IPS-15b (cell line): ENCODE measurements at regions not wholly inside any gene's neighbourhood (a gene's known extent, or its start where the extent isn't known, plus 50 kb on each side); places are given as distances from the start of the nearest gene placed in this dataset.

Source experiments
- H3K27me3 ChIP-seq: one replicate; pipeline ENCODE4 v1.6.1; 2013; ENCODE audit warnings: low read length; ENCODE audit not compliant: control insufficient read depth, insufficient read depth
- H3K36me3 ChIP-seq: one replicate; pipeline ENCODE4 v1.6.1; 2013; ENCODE audit warnings: low read length; ENCODE audit not compliant: control insufficient read depth, insufficient read depth
- H3K4me1 ChIP-seq: one replicate; pipeline ENCODE4 v1.6.1; 2013; ENCODE audit warnings: mild to moderate bottlenecking, low read length; ENCODE audit not compliant: control insufficient read depth, insufficient read depth
- H3K4me3 ChIP-seq: one replicate; pipeline ENCODE4 v1.5.1; 2013; ENCODE audit warnings: low read depth, low read length
- H3K9ac ChIP-seq: one replicate; pipeline ENCODE4 v1.6.1; 2013; ENCODE audit warnings: low read depth, mild to moderate bottlenecking, low read length
- H3K9me3 ChIP-seq: one replicate; pipeline ENCODE4 v1.6.1; 2013; ENCODE audit warnings: mild to moderate bottlenecking, low read length; ENCODE audit not compliant: control insufficient read depth, insufficient read depth

DNA sequence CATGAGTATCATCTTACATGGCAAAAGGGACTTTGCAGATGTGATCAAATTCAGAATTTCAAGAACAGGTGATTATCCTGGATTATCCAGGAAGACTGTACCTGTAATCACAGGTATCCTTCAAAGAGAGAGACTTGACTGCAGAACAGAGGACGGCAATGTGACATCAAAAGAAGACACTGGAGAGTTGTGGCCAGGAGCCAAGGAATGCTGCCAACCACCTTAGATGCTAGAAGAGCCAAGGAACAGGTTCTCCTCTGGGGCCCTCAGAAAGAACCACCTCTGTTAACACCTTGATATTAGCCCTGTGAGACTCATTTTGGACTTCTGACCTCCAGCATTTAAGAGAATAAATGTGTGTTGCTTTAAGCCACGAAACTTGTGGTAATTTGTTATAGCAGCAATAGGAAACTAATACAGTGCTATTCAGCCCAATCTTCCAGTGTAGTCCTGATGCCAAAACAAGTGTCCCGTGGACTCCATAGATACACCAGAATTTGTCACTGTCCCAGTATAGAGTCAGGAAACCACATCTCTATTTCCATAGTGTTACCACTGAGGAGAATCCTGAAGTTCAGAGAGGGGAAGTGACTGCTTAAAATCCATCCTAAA is 330.6 kb upstream of the TLE3 start:
- no peaks in the 10 kb centered on the region for H3K27me3 ChIP-seq
- no peak overlapping the region for H3K9ac ChIP-seq
- no peaks in the 10 kb centered on the region for H3K9me3 ChIP-seq
- no peak overlapping the region for H3K4me3 ChIP-seq
- H3K4me1 ChIP-seq: peaks cover 7% of the 10 kb centered on the region
- no peaks in the 10 kb centered on the region for H3K36me3 ChIP-seq

GRCh38 chr15:70427167-70428120 is 329.7 kb upstream of the TLE3 start:
- Histone ChIP-seq H3K27me3 (no peaks in the 10 kb centered on the region), H3K9ac (no peak overlapping the region), H3K9me3 (no peaks in the 10 kb centered on the region), H3K4me3 (no peak overlapping the region), H3K36me3 (no peaks in the 10 kb centered on the region), H3K4me1 (peaks cover 7% of the 10 kb centered on the region)

- no peak overlapping the region for H3K4me3 ChIP-seq
- no peaks in the 10 kb centered on the region for H3K27me3 ChIP-seq
- H3K9ac ChIP-seq: no peak overlapping the region
- H3K4me1 ChIP-seq: peaks cover 7% of the 10 kb centered on the region
- no peaks in the 10 kb centered on the region for H3K9me3 ChIP-seq
- H3K36me3 ChIP-seq: no peaks in the 10 kb centered on the region
These were observed 328.5 kb upstream of the TLE3 start for GRCh38 chr15:70426096-70426821.

DNA sequence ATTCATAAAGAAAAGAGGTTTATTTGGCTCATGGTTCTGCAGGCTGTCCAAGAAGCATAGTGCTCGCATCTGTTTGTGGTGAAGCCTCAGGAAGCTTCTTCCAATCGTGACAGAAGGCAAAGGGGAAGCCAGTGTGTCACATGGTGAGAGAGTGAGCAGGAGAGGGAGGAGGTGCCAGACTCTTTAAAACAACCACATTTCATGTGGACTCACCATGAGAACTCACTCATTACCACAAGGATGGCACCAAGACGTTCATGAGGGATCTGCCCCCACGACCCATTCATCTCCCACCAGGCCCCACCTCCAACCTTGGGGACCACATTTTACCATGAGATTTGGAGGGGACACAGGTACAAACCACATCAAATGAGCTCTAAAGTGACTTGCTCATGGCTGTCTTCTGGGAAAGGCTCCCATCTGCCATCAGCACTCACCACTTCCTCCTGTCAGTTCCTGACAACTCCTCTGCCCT is 327.3 kb upstream of the TLE3 start:
- Histone ChIP-seq H3K9ac (no peak overlapping the region), H3K36me3 (no peaks in the 10 kb centered on the region), H3K27me3 (no peaks in the 10 kb centered on the region), H3K4me1 (peaks cover 12% of the 10 kb centered on the region), H3K9me3 (no peaks in the 10 kb centered on the region), H3K4me3 (no peak overlapping the region)

DNA sequence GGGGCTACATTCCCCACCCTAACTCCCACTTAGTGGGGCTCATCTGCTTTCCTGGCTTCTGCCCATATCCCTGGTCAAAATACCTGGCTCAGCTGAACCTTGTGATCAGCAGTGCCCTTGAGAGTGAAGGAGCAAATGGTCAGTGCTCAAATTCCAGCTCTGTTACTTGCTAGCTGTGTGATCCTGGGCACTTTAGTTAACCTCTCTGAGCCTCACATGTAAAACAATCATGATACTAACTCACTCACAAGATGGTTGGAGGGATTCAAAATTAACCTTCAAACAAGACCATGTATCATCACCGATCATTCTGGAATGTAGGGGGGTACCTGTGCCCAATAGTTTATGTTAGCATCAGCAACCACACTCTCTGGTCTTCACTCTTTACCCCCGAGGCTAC is 325.6 kb upstream of the TLE3 start:
- H3K36me3 ChIP-seq: no peaks in the 10 kb centered on the region
- no peak overlapping the region for H3K4me3 ChIP-seq
- H3K9ac ChIP-seq: no peak overlapping the region
- no peaks in the 10 kb centered on the region for H3K27me3 ChIP-seq
- no peaks in the 10 kb centered on the region for H3K9me3 ChIP-seq
- H3K4me1 ChIP-seq: peaks cover 12% of the 10 kb centered on the region

DNA sequence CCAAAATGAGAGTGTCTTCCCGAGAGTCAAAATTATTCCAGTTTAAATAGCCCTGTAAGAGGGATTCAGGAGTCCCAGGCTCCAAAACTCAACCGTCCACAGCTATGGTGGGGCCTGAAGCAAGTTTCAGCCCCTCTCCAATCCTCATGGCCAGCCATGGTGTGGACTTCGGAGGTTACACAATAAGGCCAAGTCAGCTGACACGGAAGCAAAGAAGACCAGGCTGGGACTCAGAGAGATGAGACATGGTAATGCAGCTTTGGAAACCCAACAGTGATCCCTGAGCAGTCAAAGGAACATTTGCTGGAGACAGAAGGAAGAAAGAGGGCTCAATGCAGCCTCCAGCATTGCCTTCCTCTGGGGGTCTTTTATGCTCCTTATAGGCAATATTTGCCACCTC is 324.6 kb upstream of the TLE3 start:
- Histone ChIP-seq H3K36me3 (no peaks in the 10 kb centered on the region), H3K9ac (no peak overlapping the region), H3K4me1 (peaks cover 6% of the 10 kb centered on the region), H3K27me3 (no peaks in the 10 kb centered on the region), H3K4me3 (no peak overlapping the region), H3K9me3 (no peaks in the 10 kb centered on the region)

DNA sequence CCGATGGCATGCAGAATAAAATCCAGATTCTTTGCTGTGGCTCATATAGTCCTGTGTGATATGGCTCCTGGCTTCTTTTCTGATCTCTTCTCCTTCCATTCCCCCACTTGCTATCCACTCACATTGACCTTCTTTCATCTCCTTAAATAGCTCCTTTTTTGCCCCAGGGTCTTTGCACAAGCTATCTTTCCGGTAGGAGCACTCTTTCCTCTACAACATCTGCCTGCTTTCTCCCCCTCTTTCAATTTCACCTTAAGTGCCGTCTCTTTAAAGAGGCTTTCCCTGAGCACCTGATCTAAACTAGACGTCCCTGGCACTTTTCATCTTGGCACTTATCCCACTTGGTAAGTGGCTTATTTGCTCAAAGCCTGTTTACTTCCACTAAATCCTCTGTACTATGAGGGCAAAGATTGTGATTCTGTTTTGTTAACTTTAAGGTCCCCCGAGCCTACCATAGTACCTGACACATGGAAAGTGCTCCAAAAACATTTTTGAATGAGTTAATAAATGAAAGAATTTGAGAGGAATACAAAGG is 323.3 kb upstream of the TLE3 start:
- no peaks in the 10 kb centered on the region for H3K36me3 ChIP-seq
- H3K9me3 ChIP-seq: no peaks in the 10 kb centered on the region
- no peak overlapping the region for H3K4me3 ChIP-seq
- peaks cover 5% of the 10 kb centered on the region for H3K4me1 ChIP-seq
- H3K9ac ChIP-seq: no peak overlapping the region
- no peaks in the 10 kb centered on the region for H3K27me3 ChIP-seq

GRCh38 chr15:70420086-70420947 is 322.6 kb upstream of the TLE3 start:
- Histone ChIP-seq H3K4me3 (no peak overlapping the region), H3K36me3 (no peaks in the 10 kb centered on the region), H3K9me3 (no peaks in the 10 kb centered on the region), H3K4me1 (peaks cover 5% of the 10 kb centered on the region), H3K9ac (no peak overlapping the region), H3K27me3 (no peaks in the 10 kb centered on the region)

- peaks cover 5% of the 10 kb centered on the region for H3K4me1 ChIP-seq
- H3K9ac ChIP-seq: no peak overlapping the region
- no peak overlapping the region for H3K4me3 ChIP-seq
- no peaks in the 10 kb centered on the region for H3K36me3 ChIP-seq
- no peaks in the 10 kb centered on the region for H3K9me3 ChIP-seq
- no peaks in the 10 kb centered on the region for H3K27me3 ChIP-seq
These were observed 321.2 kb upstream of the TLE3 start for GRCh38 chr15:70418943-70419342.

DNA sequence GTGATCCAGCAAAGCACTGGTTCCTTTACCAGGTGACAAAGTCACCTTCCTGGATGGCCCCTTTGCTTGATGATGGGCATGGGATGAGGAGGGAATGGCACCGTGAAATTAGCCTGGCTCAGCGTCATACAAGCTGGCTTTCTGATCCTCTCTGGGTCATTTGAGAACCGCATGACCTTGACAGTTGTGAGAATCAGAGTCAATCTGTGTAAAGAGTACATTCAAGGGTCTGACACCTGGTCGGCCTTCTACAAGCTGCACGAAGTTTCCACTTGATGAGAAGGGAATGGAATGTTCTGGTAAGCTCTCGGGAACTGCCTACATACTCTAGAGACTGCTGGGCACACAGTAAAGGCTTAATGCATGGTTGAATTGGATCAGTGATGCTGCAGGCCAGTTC is 319.8 kb upstream of the TLE3 start:
- H3K27me3 ChIP-seq: no peaks in the 10 kb centered on the region
- no peak overlapping the region for H3K9ac ChIP-seq
- no peak overlapping the region for H3K4me3 ChIP-seq
- H3K36me3 ChIP-seq: no peaks in the 10 kb centered on the region
- no peaks in the 10 kb centered on the region for H3K9me3 ChIP-seq
- peaks cover 5% of the 10 kb centered on the region for H3K4me1 ChIP-seq

DNA sequence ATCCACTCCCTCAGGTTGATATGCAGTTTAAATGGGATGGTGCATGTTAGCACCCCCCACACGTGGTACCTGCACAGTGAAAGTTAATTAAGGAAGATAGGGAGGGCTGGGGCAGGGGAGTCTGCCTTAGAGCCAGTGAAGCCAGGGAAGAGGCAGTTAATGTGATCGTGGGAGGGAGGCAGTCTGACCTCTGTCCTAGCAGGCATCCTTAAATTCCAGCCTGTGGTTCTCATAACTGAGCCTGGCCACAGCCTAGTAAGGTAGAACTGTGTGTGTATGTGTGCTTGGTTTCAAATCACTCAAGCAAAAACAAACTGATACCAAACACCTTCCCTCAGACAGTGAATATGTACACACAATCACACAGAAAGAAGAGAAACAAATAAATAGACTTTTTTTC is 319.1 kb upstream of the TLE3 start:
- Histone ChIP-seq H3K36me3 (no peaks in the 10 kb centered on the region), H3K27me3 (no peaks in the 10 kb centered on the region), H3K4me1 (peaks cover 5% of the 10 kb centered on the region)

More for the DNA sequence above, 319.1 kb upstream of the TLE3 start:
- no peak overlapping the region for H3K9ac ChIP-seq
- no peak overlapping the region for H3K4me3 ChIP-seq
- H3K9me3 ChIP-seq: no peaks in the 10 kb centered on the region
